ENCODE measurements at regions not wholly inside any gene's neighbourhood (a gene's known extent, or its start where the extent isn't known, plus 50 kb on each side); places are given as distances from the start of the nearest gene placed in this dataset.

DNA sequence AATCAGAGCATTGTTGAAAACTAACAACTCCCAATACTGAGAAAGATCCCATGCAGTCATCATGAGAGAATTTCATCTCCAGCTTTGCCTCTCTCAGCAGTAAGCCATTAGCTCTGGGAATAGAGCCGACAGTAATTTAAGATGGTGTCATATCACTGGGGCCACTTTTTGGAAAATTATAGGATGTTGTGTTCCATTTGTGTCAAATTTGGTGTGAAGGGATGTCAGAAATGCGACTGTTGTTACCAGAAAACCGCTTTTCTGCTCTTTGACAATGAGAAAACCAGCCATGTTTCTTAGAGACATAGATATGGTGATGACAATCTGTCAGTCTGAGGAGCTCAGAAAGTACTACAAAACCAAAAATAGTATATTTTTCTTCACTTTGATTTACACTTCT, 106.3 kb upstream of the KHDRBS2 start:
- Histone ChIP-seq H3K4me3 (replicated peaks; ENCODE audit: insufficient read depth, low read length) (no peak overlapping the region), H3K27ac (replicated peaks) (no peak overlapping the region), H3K27me3 (ENCODE audit: insufficient read depth, poor library complexity, severe bottlenecking) (no peaks in the 10 kb centered on the region)
- TF ChIP-seq POLR2AphosphoS5 (IDR thresholded peaks at IDR 0.05; ENCODE audit: low read depth) (no peak), SPI1 (IDR thresholded peaks at IDR 0.05; ENCODE audit: borderline replicate concordance, low read depth) (no peak), GABPA (IDR thresholded peaks at IDR 0.05; ENCODE audit: low read depth) (no peak)
- TF ChIP-seq, protein P1, sequence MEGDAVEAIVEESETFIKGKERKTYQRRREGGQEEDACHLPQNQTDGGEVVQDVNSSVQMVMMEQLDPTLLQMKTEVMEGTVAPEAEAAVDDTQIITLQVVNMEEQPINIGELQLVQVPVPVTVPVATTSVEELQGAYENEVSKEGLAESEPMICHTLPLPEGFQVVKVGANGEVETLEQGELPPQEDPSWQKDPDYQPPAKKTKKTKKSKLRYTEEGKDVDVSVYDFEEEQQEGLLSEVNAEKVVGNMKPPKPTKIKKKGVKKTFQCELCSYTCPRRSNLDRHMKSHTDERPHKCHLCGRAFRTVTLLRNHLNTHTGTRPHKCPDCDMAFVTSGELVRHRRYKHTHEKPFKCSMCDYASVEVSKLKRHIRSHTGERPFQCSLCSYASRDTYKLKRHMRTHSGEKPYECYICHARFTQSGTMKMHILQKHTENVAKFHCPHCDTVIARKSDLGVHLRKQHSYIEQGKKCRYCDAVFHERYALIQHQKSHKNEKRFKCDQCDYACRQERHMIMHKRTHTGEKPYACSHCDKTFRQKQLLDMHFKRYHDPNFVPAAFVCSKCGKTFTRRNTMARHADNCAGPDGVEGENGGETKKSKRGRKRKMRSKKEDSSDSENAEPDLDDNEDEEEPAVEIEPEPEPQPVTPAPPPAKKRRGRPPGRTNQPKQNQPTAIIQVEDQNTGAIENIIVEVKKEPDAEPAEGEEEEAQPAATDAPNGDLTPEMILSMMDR (IDR thresholded peaks at IDR 0.05; ENCODE audit: insufficient read depth, low read length): no peak
- TF ChIP-seq, protein P2, sequence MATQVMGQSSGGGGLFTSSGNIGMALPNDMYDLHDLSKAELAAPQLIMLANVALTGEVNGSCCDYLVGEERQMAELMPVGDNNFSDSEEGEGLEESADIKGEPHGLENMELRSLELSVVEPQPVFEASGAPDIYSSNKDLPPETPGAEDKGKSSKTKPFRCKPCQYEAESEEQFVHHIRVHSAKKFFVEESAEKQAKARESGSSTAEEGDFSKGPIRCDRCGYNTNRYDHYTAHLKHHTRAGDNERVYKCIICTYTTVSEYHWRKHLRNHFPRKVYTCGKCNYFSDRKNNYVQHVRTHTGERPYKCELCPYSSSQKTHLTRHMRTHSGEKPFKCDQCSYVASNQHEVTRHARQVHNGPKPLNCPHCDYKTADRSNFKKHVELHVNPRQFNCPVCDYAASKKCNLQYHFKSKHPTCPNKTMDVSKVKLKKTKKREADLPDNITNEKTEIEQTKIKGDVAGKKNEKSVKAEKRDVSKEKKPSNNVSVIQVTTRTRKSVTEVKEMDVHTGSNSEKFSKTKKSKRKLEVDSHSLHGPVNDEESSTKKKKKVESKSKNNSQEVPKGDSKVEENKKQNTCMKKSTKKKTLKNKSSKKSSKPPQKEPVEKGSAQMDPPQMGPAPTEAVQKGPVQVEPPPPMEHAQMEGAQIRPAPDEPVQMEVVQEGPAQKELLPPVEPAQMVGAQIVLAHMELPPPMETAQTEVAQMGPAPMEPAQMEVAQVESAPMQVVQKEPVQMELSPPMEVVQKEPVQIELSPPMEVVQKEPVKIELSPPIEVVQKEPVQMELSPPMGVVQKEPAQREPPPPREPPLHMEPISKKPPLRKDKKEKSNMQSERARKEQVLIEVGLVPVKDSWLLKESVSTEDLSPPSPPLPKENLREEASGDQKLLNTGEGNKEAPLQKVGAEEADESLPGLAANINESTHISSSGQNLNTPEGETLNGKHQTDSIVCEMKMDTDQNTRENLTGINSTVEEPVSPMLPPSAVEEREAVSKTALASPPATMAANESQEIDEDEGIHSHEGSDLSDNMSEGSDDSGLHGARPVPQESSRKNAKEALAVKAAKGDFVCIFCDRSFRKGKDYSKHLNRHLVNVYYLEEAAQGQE (IDR thresholded peaks at IDR 0.05; ENCODE audit: insufficient replicate concordance, low read depth): no peak
- no peak for DNase-seq (ENCODE audit: low read depth in 1 of 2, low spot score in 1 of 2)

DNA sequence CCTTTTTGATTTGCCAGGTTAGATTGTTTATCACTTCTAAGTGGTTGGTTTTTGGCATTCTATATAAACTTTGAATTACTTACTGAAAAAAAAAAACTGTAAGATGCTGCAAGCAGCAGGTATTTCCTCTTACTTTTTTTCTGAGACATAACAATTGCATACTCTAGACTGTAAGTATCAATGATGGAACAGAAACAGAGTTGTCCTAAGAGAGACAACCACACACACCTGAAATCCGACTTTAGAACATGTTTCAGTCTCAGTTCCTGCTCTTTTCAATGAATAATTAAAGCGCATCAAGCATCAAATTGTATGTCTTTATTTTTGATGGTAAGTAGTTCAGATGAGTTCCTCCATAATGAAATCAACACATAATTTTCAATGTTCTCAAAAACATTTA, 105.3 kb upstream of the KHDRBS2 start:
- Histone ChIP-seq H3K4me3 (replicated peaks; ENCODE audit: insufficient read depth, low read length) (no peak overlapping the region), H3K27me3 (ENCODE audit: insufficient read depth, poor library complexity, severe bottlenecking) (no peaks in the 10 kb centered on the region), H3K27ac (replicated peaks) (no peak overlapping the region)
- DNase-seq (ENCODE audit: low read depth in 1 of 2, low spot score in 1 of 2): no peak
- TF ChIP-seq, protein P1 (IDR thresholded peaks at IDR 0.05; ENCODE audit: insufficient read depth, low read length): no peak
- TF ChIP-seq, protein P2 (IDR thresholded peaks at IDR 0.05; ENCODE audit: insufficient replicate concordance, low read depth): no peak
- TF ChIP-seq SPI1 (IDR thresholded peaks at IDR 0.05; ENCODE audit: borderline replicate concordance, low read depth) (no peak), POLR2AphosphoS5 (IDR thresholded peaks at IDR 0.05; ENCODE audit: low read depth) (no peak), GABPA (IDR thresholded peaks at IDR 0.05; ENCODE audit: low read depth) (no peak)

DNA sequence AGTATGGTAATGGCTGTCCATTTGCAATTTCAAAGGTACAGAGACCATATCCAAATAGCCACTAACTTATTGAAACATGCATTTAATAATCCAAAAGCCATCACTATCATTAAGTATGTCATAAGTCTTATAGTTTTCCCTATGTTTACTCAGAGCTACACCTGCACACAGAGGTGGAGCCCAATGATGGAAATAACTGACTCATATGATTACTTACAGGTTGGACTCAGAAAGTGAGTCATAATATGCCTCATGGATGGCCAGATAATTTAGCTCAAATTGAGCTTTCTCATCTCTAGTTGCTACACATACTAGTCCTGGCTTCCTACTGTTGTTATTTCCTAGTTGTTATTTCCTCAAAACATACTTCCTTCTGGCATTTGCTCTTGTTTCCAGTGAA, 104.4 kb upstream of the KHDRBS2 start:
- H3K4me3 ChIP-seq (replicated peaks; ENCODE audit: insufficient read depth, low read length): no peak overlapping the region
- H3K27ac ChIP-seq (replicated peaks): no peak overlapping the region
- H3K27me3 ChIP-seq (ENCODE audit: insufficient read depth, poor library complexity, severe bottlenecking): no peaks in the 10 kb centered on the region
- TF ChIP-seq POLR2AphosphoS5 (IDR thresholded peaks at IDR 0.05; ENCODE audit: low read depth) (no peak), GABPA (IDR thresholded peaks at IDR 0.05; ENCODE audit: low read depth) (no peak), SPI1 (IDR thresholded peaks at IDR 0.05; ENCODE audit: borderline replicate concordance, low read depth) (no peak)
- TF ChIP-seq, protein P2 (IDR thresholded peaks at IDR 0.05; ENCODE audit: insufficient replicate concordance, low read depth): no peak
- TF ChIP-seq, protein P1 (IDR thresholded peaks at IDR 0.05; ENCODE audit: insufficient read depth, low read length): no peak
- DNase-seq (ENCODE audit: low read depth in 1 of 2, low spot score in 1 of 2): no peak
